GM12891 (cell line): ENCODE measurements at regions not wholly inside any gene's neighbourhood (a gene's known extent, or its start where the extent isn't known, plus 50 kb on each side); places are given as distances from the start of the nearest gene placed in this dataset.
"Not testable (repeated sequence)": the region's sequence is repeated elsewhere in the genome, so short reads cannot be mapped to it uniquely, and the experiment has no call there.

Experiments
- DNase-seq: peaks from one replicate; pipeline ENCODE4 v3.0.0; 2011; ENCODE audit warnings: low spot score; ENCODE audit not compliant: insufficient read length
- FAIRE-seq: peaks from 2 replicates; lab custom pipeline; 2011; peaks lifted over from hg19 to GRCh38; lab: Jason Lieb, UNC
- PAX5 ChIP-seq: IDR thresholded peaks from 2 replicates; pipeline ENCODE4 v1.6.1; 2011; ENCODE audit warnings: low read length, moderate library complexity, mild to moderate bottlenecking; ENCODE audit not compliant: insufficient read depth, severe bottlenecking
- POLR2A ChIP-seq: IDR thresholded peaks from 2 replicates; pipeline ENCODE4 v1.6.1; 2011; ENCODE audit warnings: low read depth, low read length, control low read depth
- POLR2AphosphoS5 ChIP-seq: IDR thresholded peaks from 2 replicates; pipeline ENCODE4 v1.6.1; 2011; ENCODE audit warnings: low read depth, low read length, control low read depth
- POU2F2 ChIP-seq: IDR thresholded peaks from 2 replicates; pipeline ENCODE4 v1.6.1; 2011; ENCODE audit warnings: low read depth, mild to moderate bottlenecking, control low read depth, low read length, moderate library complexity
- SPI1 ChIP-seq: IDR thresholded peaks from 2 replicates; pipeline ENCODE4 v1.6.1; 2011; ENCODE audit warnings: low read depth, low read length, control low read depth
- TAF1 ChIP-seq: IDR thresholded peaks from 2 replicates; pipeline ENCODE4 v1.6.1; 2011; ENCODE audit warnings: low read depth, low read length, control low read depth

GRCh38 chr6:141976994-141977393 lies 155.7 kb upstream of the GJE1 start:
- DNase-seq (no peak), FAIRE-seq (no peak)
- TF ChIP-seq PAX5 (no peak), POLR2A (no peak), TAF1 (no peak), POU2F2 (no peak), POLR2AphosphoS5 (no peak), SPI1 (no peak)

GRCh38 chr6:141969768-141970415 lies 162.8 kb upstream of the GJE1 start:
- not testable (repeated sequence) for DNase-seq, FAIRE-seq

- FAIRE-seq (no peak), DNase-seq (no peak)
- TF ChIP-seq POU2F2 (no peak), POLR2AphosphoS5 (no peak), PAX5 (no peak), POLR2A (no peak), SPI1 (no peak), TAF1 (no peak)
These were observed 163.5 kb upstream of the GJE1 start for GRCh38 chr6:141969201-141969600.

- TF ChIP-seq TAF1 (no peak), POLR2A (no peak), POLR2AphosphoS5 (no peak), SPI1 (no peak), POU2F2 (no peak)
- DNase-seq (no peak), FAIRE-seq (no peak)
These were observed 164.1 kb upstream of the GJE1 start for GRCh38 chr6:141968632-141969031.

GRCh38 chr6:141965016-141965545 lies 167.6 kb upstream of the GJE1 start:
- TF ChIP-seq SPI1 (no peak), TAF1 (no peak), PAX5 (no peak), POLR2AphosphoS5 (no peak), POLR2A (no peak), POU2F2 (no peak)
- no peak for FAIRE-seq

GRCh38 chr6:141963543-141964295 lies 169.0 kb upstream of the GJE1 start:
- TF ChIP-seq SPI1 (no peak), POU2F2 (no peak), TAF1 (no peak), POLR2AphosphoS5 (no peak), POLR2A (no peak), PAX5 (no peak)
- FAIRE-seq, result peak; percentile 28
- DNase-seq, result no peak

More at GRCh38 chr6:141965016-141965545, 167.6 kb upstream of the GJE1 start:
- DNase-seq, result no peak

- DNase-seq (no peak), FAIRE-seq (no peak)
- TF ChIP-seq POU2F2 (no peak), PAX5 (no peak)
These were observed 175.5 kb upstream of the GJE1 start for GRCh38 chr6:141957271-141957670.

GRCh38 chr6:141956868-141957267 lies 175.9 kb upstream of the GJE1 start:
- TF ChIP-seq POLR2A (no peak), SPI1 (no peak), POU2F2 (no peak), POLR2AphosphoS5 (no peak), PAX5 (no peak), TAF1 (no peak)
- no peak for DNase-seq
- FAIRE-seq, result no peak

GRCh38 chr6:141956046-141956761 lies 176.5 kb upstream of the GJE1 start:
- no peak for DNase-seq
- TF ChIP-seq POU2F2, result no peak
- TF ChIP-seq SPI1, result no peak
- no peak for TF ChIP-seq PAX5
- FAIRE-seq, result no peak

GRCh38 chr6:141953072-141953471 lies 179.7 kb upstream of the GJE1 start:
- TF ChIP-seq POU2F2 (no peak), TAF1 (no peak), PAX5 (no peak), POLR2AphosphoS5 (no peak)
- no peak for FAIRE-seq

More at GRCh38 chr6:141953072-141953471, 179.7 kb upstream of the GJE1 start:
- no peak for DNase-seq
